ENCODE measurements at regions not wholly inside any gene's neighbourhood (a gene's known extent, or its start where the extent isn't known, plus 50 kb on each side); places are given as distances from the start of the nearest gene placed in this dataset.

DNA sequence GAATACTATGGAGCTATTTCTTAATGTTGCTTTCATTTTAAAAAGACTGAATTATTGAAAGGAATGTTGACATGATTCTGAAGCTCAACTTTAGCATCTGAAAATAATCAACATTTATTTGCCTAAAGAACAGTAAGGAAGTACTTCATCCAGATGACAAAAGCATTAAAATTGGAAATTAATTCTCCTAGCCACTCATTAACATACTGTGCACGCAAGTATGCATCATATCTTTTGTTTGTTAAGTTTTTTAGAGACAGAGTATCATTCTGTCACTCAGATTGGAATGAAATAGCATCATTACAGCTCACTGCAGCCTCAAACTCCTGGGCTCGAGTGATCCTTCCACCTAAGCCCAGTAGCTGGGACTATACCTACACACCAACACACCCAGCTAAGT is 632.1 kb upstream of the ALCAM start:
- no peaks in the 10 kb centered on the region for H3K9me3 ChIP-seq (replicated peaks; ENCODE audit: control insufficient read depth, insufficient read depth, low read length)
- H4K20me1 ChIP-seq (ENCODE audit: control insufficient read depth, insufficient read depth): no peaks in the 10 kb centered on the region
- H3K4me3 ChIP-seq: no peak overlapping the region
- intact Hi-C loops (cut with micrococcal nuclease; ENCODE audit: unreplicated experiment) (no loop called here), in situ Hi-C loops (cut with MboI) (no loop called here)
- ChIA-PET RAD21 (ENCODE audit: unreplicated experiment) (no interaction called here), POLR2A (no interaction called here), SMC1A (ENCODE audit: uncharacterized antibody, unreplicated experiment) (interaction anchor here (1.0 kb wide), 1 partner anchor 24 kb away, joined by 4 read pairs; no protein-coding TSS in a partner anchor), CTCF (no interaction called here)
- H3K27ac ChIP-seq (ENCODE audit: control insufficient read depth, insufficient read depth): no peak overlapping the region
- BruUV-seq (replicated peaks): no TSS peak
- DNase-seq (ENCODE audit: low read depth, low spot score) (no peak), ATAC-seq (no peak), FAIRE-seq (no peak)
- no peak overlapping the region for H3K9ac ChIP-seq (ENCODE audit: control insufficient read depth, insufficient read depth, low read length)
- H3K4me2 ChIP-seq (ENCODE audit: control insufficient read depth, insufficient read depth): no peak overlapping the region
- H2AFZ ChIP-seq (ENCODE audit: control insufficient read depth, low read depth, low read length): no peak overlapping the region
- no peaks in the 10 kb centered on the region for H3K79me2 ChIP-seq (ENCODE audit: control insufficient read depth, insufficient read depth, low read length)
- no peaks in the 10 kb centered on the region for H3K4me1 ChIP-seq (ENCODE audit: control insufficient read depth, insufficient read depth, low read length)
- no peaks in the 10 kb centered on the region for H3K36me3 ChIP-seq (ENCODE audit: control insufficient read depth in 2 of 2, insufficient read depth in 2 of 2, low read length in 1 of 2)
- 11% methylated on average over 2 of the region's 2 CpGs for whole genome bisulfite sequencing (ENCODE audit: insufficient coverage, insufficient replicate concordance, low lambda C conversion rate, missing lambda C conversion rate)
- no peaks in the 10 kb centered on the region for H3K27me3 ChIP-seq (replicated peaks in 1 of 2; ENCODE audit: control insufficient read depth in 2 of 2, insufficient read depth in 2 of 2, low read length in 1 of 2)
- TF ChIP-seq RCOR1 (conservative IDR thresholded peaks at IDR 0.05; ENCODE audit: low read depth, low read length) (no peak), SMC3 (IDR thresholded peaks at IDR 0.05; ENCODE audit: borderline replicate concordance, low read length) (no peak), HDAC2 (IDR thresholded peaks at IDR 0.05) (no peak), RBBP5 (conservative IDR thresholded peaks at IDR 0.05) (no peak), ZSCAN29 (IDR thresholded peaks at IDR 0.05) (no peak), ZZZ3 (IDR thresholded peaks at IDR 0.05; ENCODE audit: control insufficient read depth, insufficient read length, low read depth) (no peak), NFYA (IDR thresholded peaks at IDR 0.05; ENCODE audit: borderline replicate concordance, low read depth, low read length) (no peak), MXI1 (IDR thresholded peaks at IDR 0.05; ENCODE audit: low read depth, low read length) (no peak), DPF2 (IDR thresholded peaks at IDR 0.05) (no peak)
- TF ChIP-seq, protein P1, sequence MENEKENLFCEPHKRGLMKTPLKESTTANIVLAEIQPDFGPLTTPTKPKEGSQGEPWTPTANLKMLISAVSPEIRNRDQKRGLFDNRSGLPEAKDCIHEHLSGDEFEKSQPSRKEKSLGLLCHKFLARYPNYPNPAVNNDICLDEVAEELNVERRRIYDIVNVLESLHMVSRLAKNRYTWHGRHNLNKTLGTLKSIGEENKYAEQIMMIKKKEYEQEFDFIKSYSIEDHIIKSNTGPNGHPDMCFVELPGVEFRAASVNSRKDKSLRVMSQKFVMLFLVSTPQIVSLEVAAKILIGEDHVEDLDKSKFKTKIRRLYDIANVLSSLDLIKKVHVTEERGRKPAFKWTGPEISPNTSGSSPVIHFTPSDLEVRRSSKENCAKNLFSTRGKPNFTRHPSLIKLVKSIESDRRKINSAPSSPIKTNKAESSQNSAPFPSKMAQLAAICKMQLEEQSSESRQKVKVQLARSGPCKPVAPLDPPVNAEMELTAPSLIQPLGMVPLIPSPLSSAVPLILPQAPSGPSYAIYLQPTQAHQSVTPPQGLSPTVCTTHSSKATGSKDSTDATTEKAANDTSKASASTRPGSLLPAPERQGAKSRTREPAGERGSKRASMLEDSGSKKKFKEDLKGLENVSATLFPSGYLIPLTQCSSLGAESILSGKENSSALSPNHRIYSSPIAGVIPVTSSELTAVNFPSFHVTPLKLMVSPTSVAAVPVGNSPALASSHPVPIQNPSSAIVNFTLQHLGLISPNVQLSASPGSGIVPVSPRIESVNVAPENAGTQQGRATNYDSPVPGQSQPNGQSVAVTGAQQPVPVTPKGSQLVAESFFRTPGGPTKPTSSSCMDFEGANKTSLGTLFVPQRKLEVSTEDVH (IDR thresholded peaks at IDR 0.05; ENCODE audit: low read depth, partially characterized antibody): no peak
- TF ChIP-seq, protein P2, sequence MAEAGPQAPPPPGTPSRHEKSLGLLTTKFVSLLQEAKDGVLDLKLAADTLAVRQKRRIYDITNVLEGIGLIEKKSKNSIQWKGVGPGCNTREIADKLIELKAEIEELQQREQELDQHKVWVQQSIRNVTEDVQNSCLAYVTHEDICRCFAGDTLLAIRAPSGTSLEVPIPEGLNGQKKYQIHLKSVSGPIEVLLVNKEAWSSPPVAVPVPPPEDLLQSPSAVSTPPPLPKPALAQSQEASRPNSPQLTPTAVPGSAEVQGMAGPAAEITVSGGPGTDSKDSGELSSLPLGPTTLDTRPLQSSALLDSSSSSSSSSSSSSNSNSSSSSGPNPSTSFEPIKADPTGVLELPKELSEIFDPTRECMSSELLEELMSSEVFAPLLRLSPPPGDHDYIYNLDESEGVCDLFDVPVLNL (IDR thresholded peaks at IDR 0.05; ENCODE audit: low read depth, low read length): no peak
- TF ChIP-seq, protein P3, sequence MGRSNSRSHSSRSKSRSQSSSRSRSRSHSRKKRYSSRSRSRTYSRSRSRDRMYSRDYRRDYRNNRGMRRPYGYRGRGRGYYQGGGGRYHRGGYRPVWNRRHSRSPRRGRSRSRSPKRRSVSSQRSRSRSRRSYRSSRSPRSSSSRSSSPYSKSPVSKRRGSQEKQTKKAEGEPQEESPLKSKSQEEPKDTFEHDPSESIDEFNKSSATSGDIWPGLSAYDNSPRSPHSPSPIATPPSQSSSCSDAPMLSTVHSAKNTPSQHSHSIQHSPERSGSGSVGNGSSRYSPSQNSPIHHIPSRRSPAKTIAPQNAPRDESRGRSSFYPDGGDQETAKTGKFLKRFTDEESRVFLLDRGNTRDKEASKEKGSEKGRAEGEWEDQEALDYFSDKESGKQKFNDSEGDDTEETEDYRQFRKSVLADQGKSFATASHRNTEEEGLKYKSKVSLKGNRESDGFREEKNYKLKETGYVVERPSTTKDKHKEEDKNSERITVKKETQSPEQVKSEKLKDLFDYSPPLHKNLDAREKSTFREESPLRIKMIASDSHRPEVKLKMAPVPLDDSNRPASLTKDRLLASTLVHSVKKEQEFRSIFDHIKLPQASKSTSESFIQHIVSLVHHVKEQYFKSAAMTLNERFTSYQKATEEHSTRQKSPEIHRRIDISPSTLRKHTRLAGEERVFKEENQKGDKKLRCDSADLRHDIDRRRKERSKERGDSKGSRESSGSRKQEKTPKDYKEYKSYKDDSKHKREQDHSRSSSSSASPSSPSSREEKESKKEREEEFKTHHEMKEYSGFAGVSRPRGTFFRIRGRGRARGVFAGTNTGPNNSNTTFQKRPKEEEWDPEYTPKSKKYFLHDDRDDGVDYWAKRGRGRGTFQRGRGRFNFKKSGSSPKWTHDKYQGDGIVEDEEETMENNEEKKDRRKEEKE (IDR thresholded peaks at IDR 0.05): no peak
- TF ChIP-seq, protein P4, sequence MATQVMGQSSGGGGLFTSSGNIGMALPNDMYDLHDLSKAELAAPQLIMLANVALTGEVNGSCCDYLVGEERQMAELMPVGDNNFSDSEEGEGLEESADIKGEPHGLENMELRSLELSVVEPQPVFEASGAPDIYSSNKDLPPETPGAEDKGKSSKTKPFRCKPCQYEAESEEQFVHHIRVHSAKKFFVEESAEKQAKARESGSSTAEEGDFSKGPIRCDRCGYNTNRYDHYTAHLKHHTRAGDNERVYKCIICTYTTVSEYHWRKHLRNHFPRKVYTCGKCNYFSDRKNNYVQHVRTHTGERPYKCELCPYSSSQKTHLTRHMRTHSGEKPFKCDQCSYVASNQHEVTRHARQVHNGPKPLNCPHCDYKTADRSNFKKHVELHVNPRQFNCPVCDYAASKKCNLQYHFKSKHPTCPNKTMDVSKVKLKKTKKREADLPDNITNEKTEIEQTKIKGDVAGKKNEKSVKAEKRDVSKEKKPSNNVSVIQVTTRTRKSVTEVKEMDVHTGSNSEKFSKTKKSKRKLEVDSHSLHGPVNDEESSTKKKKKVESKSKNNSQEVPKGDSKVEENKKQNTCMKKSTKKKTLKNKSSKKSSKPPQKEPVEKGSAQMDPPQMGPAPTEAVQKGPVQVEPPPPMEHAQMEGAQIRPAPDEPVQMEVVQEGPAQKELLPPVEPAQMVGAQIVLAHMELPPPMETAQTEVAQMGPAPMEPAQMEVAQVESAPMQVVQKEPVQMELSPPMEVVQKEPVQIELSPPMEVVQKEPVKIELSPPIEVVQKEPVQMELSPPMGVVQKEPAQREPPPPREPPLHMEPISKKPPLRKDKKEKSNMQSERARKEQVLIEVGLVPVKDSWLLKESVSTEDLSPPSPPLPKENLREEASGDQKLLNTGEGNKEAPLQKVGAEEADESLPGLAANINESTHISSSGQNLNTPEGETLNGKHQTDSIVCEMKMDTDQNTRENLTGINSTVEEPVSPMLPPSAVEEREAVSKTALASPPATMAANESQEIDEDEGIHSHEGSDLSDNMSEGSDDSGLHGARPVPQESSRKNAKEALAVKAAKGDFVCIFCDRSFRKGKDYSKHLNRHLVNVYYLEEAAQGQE (IDR thresholded peaks at IDR 0.05; ENCODE audit: low read depth, low read length): no peak
- TF ChIP-seq, protein P5, sequence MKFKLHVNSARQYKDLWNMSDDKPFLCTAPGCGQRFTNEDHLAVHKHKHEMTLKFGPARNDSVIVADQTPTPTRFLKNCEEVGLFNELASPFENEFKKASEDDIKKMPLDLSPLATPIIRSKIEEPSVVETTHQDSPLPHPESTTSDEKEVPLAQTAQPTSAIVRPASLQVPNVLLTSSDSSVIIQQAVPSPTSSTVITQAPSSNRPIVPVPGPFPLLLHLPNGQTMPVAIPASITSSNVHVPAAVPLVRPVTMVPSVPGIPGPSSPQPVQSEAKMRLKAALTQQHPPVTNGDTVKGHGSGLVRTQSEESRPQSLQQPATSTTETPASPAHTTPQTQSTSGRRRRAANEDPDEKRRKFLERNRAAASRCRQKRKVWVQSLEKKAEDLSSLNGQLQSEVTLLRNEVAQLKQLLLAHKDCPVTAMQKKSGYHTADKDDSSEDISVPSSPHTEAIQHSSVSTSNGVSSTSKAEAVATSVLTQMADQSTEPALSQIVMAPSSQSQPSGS (IDR thresholded peaks at IDR 0.05; ENCODE audit: low read length): no peak
